Stimulated activated CD8-positive, alpha-beta memory T cell treated with anti-CD3 and anti-CD28 coated beads, Interleukin-12 subunit alpha, Interleukin-12 subunit beta, amount 100 ng/mL, for 4 hours (primary cell): ENCODE measurements at regions not wholly inside any gene's neighbourhood (a gene's known extent, or its start where the extent isn't known, plus 50 kb on each side); places are given as distances from the start of the nearest gene placed in this dataset.
"Not testable (repeated sequence)": the region's sequence is repeated elsewhere in the genome, so short reads cannot be mapped to it uniquely, and the experiment has no call there.

Experiments used
- DNase-seq: peaks from one replicate; pipeline ENCODE4 v3.0.0-alpha.2; 2020; ENCODE audit warnings: low read depth

- DNase-seq: no peak
Observed at GRCh38 chr9:74348777-74349176, 148.4 kb upstream of the RORB start.

GRCh38 chr9:74355107-74355506 is 142.0 kb upstream of the RORB start:
- no peak for DNase-seq

GRCh38 chr9:74357577-74357976 is 139.6 kb upstream of the RORB start:
- no peak for DNase-seq

GRCh38 chr9:74358959-74359358 is 138.2 kb upstream of the RORB start:
- DNase-seq: no peak

- DNase-seq: no peak
Observed at GRCh38 chr9:74361508-74361907, 135.6 kb upstream of the RORB start.

GRCh38 chr9:74362423-74362822 is 134.7 kb upstream of the RORB start:
- no peak for DNase-seq

GRCh38 chr9:74366111-74366510 is 131.0 kb upstream of the RORB start:
- DNase-seq: no peak

- DNase-seq: no peak
Observed at GRCh38 chr9:74369844-74370243, 127.3 kb upstream of the RORB start.

GRCh38 chr9:74373348-74373747 is 123.8 kb upstream of the RORB start:
- no peak for DNase-seq

- DNase-seq: no peak
Observed at GRCh38 chr9:74379718-74380117, 117.4 kb upstream of the RORB start.

- no peak for DNase-seq
Observed at GRCh38 chr9:74391816-74392215, 105.3 kb upstream of the RORB start.

GRCh38 chr9:74403581-74403980 is 93.6 kb upstream of the RORB start:
- DNase-seq: no peak

- no peak for DNase-seq
Observed at GRCh38 chr9:74404620-74405019, 92.5 kb upstream of the RORB start.

GRCh38 chr9:74407166-74407565 is 90.0 kb upstream of the RORB start:
- no peak for DNase-seq

- DNase-seq: no peak
Observed at GRCh38 chr9:74412236-74412979, 84.7 kb upstream of the RORB start.

- no peak for DNase-seq
Observed at GRCh38 chr9:74413876-74414275, 83.3 kb upstream of the RORB start.

GRCh38 chr9:74414325-74414724 is 82.8 kb upstream of the RORB start:
- DNase-seq: no peak

GRCh38 chr9:74415995-74416394 is 81.1 kb upstream of the RORB start:
- DNase-seq: no peak

- not testable (repeated sequence) for DNase-seq
Observed at GRCh38 chr9:74424488-74424887, 72.6 kb upstream of the RORB start.

GRCh38 chr9:74431467-74431866 is 65.7 kb upstream of the RORB start:
- no peak for DNase-seq

GRCh38 chr9:74443036-74443750 is 53.9 kb upstream of the RORB start:
- DNase-seq: no peak

- DNase-seq: no peak
Observed at GRCh38 chr9:74444369-74444768, 52.8 kb upstream of the RORB start.
